Activated naive CD4-positive, alpha-beta T cell treated with Interleukin-2 at 50 U/mL for 16 hours (primary cell): ENCODE measurements at regions not wholly inside any gene's neighbourhood (a gene's known extent, or its start where the extent isn't known, plus 50 kb on each side); places are given as distances from the start of the nearest gene placed in this dataset.
"Not testable (repeated sequence)": the region's sequence is repeated elsewhere in the genome, so short reads cannot be mapped to it uniquely, and the experiment has no call there.

ENCODE experiments used
- DNase-seq: peaks from one replicate; pipeline ENCODE4 v3.0.0-alpha.2; 2020

- no peak for DNase-seq
These were observed 291.1 kb upstream of the NFIA start for GRCh38 chr1:60791226-60791625.

GRCh38 chr1:60773099-60773498 lies 309.3 kb upstream of the NFIA start:
- not testable (repeated sequence) for DNase-seq

GRCh38 chr1:60769082-60769481 lies 313.3 kb upstream of the NFIA start:
- no peak for DNase-seq

GRCh38 chr1:60765204-60765603 lies 317.2 kb upstream of the NFIA start:
- no peak for DNase-seq

GRCh38 chr1:60764489-60764888 lies 317.9 kb upstream of the NFIA start:
- no peak for DNase-seq

GRCh38 chr1:60763741-60764140 lies 318.6 kb upstream of the NFIA start:
- no peak for DNase-seq

GRCh38 chr1:60762911-60763310 lies 319.4 kb upstream of the NFIA start:
- DNase-seq: no peak

- DNase-seq: no peak
These were observed 320.2 kb upstream of the NFIA start for GRCh38 chr1:60762176-60762575.

GRCh38 chr1:60759291-60759690 lies 323.1 kb upstream of the NFIA start:
- DNase-seq: no peak

GRCh38 chr1:60757485-60757884 lies 324.9 kb upstream of the NFIA start:
- no peak for DNase-seq

GRCh38 chr1:60753036-60753900 lies 329.1 kb upstream of the NFIA start:
- no peak for DNase-seq

GRCh38 chr1:60751306-60751705 lies 331.1 kb upstream of the NFIA start:
- no peak for DNase-seq

GRCh38 chr1:60747353-60747752 lies 335.0 kb upstream of the NFIA start:
- no peak for DNase-seq

- no peak for DNase-seq
These were observed 336.0 kb upstream of the NFIA start for GRCh38 chr1:60746278-60746791.

- DNase-seq: no peak
These were observed 336.9 kb upstream of the NFIA start for GRCh38 chr1:60745484-60745883.

- no peak for DNase-seq
These were observed 340.0 kb upstream of the NFIA start for GRCh38 chr1:60742339-60742738.

- DNase-seq: no peak
These were observed 342.2 kb upstream of the NFIA start for GRCh38 chr1:60740154-60740553.

GRCh38 chr1:60739729-60740128 lies 342.6 kb upstream of the NFIA start:
- DNase-seq: no peak

GRCh38 chr1:60732977-60733401 lies 349.4 kb upstream of the NFIA start:
- no peak for DNase-seq

- DNase-seq: no peak
These were observed 351.0 kb upstream of the NFIA start for GRCh38 chr1:60731321-60731720.

GRCh38 chr1:60727552-60727951 lies 354.8 kb upstream of the NFIA start:
- no peak for DNase-seq

- no peak for DNase-seq
These were observed 365.9 kb upstream of the NFIA start for GRCh38 chr1:60716472-60716871.

GRCh38 chr1:60715970-60716369 lies 366.4 kb upstream of the NFIA start:
- no peak for DNase-seq

GRCh38 chr1:60709426-60709825 lies 372.9 kb upstream of the NFIA start:
- DNase-seq: no peak

GRCh38 chr1:60705026-60705425 lies 377.3 kb upstream of the NFIA start:
- DNase-seq: no peak
